Adrenal gland (tissue), 5 donors: ENCODE measurements at regions not wholly inside any gene's neighbourhood (a gene's known extent, or its start where the extent isn't known, plus 50 kb on each side); places are given as distances from the start of the nearest gene placed in this dataset.

Source experiments
- CTCF ChIP-seq, 6 experiments: fragments of 450-650 bp in 4 of 6; fragments of 200-600 bp in 2 of 6; sonication (generic) in 1 of 6; IDR thresholded peaks; 1 replicate in 5 of 6; 2 replicates in 1 of 6; pipeline versions ENCODE4 v1.5.1 to v1.8.0; 2016 to 2021; ENCODE audit warnings: antibody characterized with exemption in 6 of 6, mild to moderate bottlenecking in 2 of 6, moderate library complexity in 1 of 6
- POLR2A ChIP-seq, 2 donors: fragments of 450-650 bp; IDR thresholded peaks; one replicate each; pipeline ENCODE4 v1.6.1; 2017; ENCODE audit warnings: antibody characterized with exemption in 2 of 2, mild to moderate bottlenecking in 2 of 2, moderate library complexity in 1 of 2
- donor health status: DM: no; HTN: no; CAD: no.

GRCh38 chr9:135277219-135278201, 190.0 kb downstream of the OLFM1 start:
- TF ChIP-seq POLR2A (IDR thresholded peaks at IDR 0.05) (no peak), CTCF (IDR thresholded peaks at IDR 0.05) (no peak)
